ENCODE measurements at regions not wholly inside any gene's neighbourhood (a gene's known extent, or its start where the extent isn't known, plus 50 kb on each side); places are given as distances from the start of the nearest gene placed in this dataset.
"Not testable (repeated sequence)": the region's sequence is repeated elsewhere in the genome, so short reads cannot be mapped to it uniquely, and the experiment has no call there.

DNA sequence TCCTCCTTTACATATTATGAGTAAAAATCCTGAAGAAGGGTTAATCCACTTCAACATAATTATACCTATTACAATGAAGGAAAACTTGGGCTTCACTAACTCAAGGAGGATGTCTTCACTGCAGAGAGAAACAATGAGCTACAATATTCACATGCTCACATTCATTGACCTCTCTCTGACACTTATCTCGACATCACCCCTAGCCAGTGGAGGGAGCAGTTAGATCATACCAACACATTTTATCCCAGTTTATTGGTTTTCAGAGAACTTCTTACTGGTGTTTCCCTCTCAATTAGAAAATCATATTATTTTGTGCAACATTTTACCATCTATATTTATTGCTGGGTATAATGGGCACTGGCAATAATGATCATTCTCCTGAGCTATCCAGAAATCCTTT is 646.5 kb downstream of the TENT5A start:
- Histone ChIP-seq H3K9me3 (no peaks in the 10 kb centered on the region), H3K27me3 (no peaks in the 10 kb centered on the region), H3K4me1 (no peaks in the 10 kb centered on the region), H3K4me3 (no peak overlapping the region), H3K27ac (no peak overlapping the region), H3K36me3 (ENCODE audit: low read depth, missing control alignments) (no peaks in the 10 kb centered on the region)
- DNase-seq = no peak
- WGBS, 2 donors = 45 to 79% methylated on average over 1 of the region's 1 CpG
- intact Hi-C loops (cut with DNase I; ENCODE audit: low total_unique reads) = no loop called here
- TF ChIP-seq CTCF (IDR thresholded peaks at IDR 0.05) (no peak), POLR2A (IDR thresholded peaks at IDR 0.05) (no peak)

- TF ChIP-seq POLR2A (IDR thresholded peaks at IDR 0.05) (no peak), CTCF (IDR thresholded peaks at IDR 0.05) (no peak)
- no peaks in the 10 kb centered on the region for H3K27me3 ChIP-seq
- no peaks in the 10 kb centered on the region for H3K9me3 ChIP-seq
- intact Hi-C loops (cut with DNase I; ENCODE audit: low total_unique reads) = no loop called here
- H3K36me3 ChIP-seq (ENCODE audit: low read depth, missing control alignments) = no peaks in the 10 kb centered on the region
- no peak overlapping the region for H3K4me3 ChIP-seq
- H3K4me1 ChIP-seq = no peaks in the 10 kb centered on the region
- H3K27ac ChIP-seq = no peak overlapping the region
- 48 to 80% methylated on average over 20 of the region's 20 CpGs for WGBS, 2 donors
- DNase-seq = no peak
These were observed 654.2 kb downstream of the TENT5A start for GRCh38 chr6:81098109-81098814.

DNA sequence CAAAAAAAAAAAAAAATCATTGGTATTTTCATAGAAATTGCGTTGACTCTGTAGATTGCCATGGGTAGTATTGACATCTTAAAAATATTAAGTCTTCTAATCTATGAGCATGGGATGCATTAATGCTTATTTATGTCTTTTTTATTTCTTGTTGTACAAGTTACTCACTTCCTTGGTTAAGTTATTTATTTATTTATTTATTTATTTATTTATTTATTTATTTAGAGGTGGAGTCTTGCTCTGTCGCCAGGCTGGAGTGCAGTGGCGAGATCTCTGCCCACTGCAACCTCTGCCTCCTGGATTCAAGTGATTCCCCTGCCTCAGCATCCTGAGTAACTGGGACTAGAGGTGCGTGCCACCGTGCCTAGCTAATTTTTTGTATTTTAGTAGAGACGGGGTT is 656.0 kb downstream of the TENT5A start:
- H3K9me3 ChIP-seq, DNase-seq: not testable (repeated sequence)

DNA sequence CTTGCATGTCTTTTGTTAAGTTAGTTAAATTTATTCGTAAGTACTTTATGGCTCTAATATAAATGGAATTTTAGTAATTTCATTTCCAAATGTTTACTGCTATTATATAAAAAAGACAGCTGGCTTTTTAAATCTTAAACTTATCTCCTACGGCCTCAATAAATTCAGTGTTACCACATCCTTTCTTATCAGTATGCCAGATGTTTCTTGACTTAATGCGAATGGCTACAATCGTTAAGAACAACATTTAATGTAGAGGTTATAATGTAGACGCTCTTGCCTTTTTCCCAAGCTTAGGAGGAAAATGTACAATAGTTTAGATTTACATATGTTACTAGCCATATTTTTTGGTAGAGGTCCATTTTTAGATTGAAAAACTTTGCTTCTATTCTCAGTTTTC is 659.4 kb downstream of the TENT5A start:
- Histone ChIP-seq H3K27ac (no peak overlapping the region), H3K4me3 (no peak overlapping the region), H3K9me3 (no peaks in the 10 kb centered on the region), H3K36me3 (ENCODE audit: low read depth, missing control alignments) (no peaks in the 10 kb centered on the region), H3K27me3 (no peaks in the 10 kb centered on the region), H3K4me1 (no peaks in the 10 kb centered on the region)
- TF ChIP-seq CTCF (IDR thresholded peaks at IDR 0.05) = no peak
- TF ChIP-seq POLR2A (IDR thresholded peaks at IDR 0.05) = no peak
- DNase-seq = no peak
- intact Hi-C loops (cut with DNase I; ENCODE audit: low total_unique reads) = no loop called here
- WGBS, 2 donors = 45 to 50% methylated on average over 5 of the region's 5 CpGs

More for the DNA sequence above, 656.0 kb downstream of the TENT5A start:
- H3K4me1 ChIP-seq; H3K4me3 ChIP-seq; H3K36me3 ChIP-seq (ENCODE audit: low read depth, missing control alignments); H3K27me3 ChIP-seq; H3K27ac ChIP-seq; intact Hi-C loops (cut with DNase I; ENCODE audit: low total_unique reads): not testable (repeated sequence)
- 72 to 82% methylated on average over 6 of the region's 6 CpGs for WGBS, 2 donors

GRCh38 chr6:81088145-81088544 is 664.3 kb downstream of the TENT5A start:
- DNase-seq = peak; percentile 42

More at GRCh38 chr6:81088145-81088544, 664.3 kb downstream of the TENT5A start:
- Histone ChIP-seq H3K9me3 (no peaks in the 10 kb centered on the region), H3K27ac (no peak overlapping the region), H3K4me1 (peaks cover 5% of the 10 kb centered on the region), H3K4me3 (no peak overlapping the region), H3K27me3 (no peaks in the 10 kb centered on the region), H3K36me3 (ENCODE audit: low read depth, missing control alignments) (no peaks in the 10 kb centered on the region)
- TF ChIP-seq POLR2A (IDR thresholded peaks at IDR 0.05) (no peak), CTCF (IDR thresholded peaks at IDR 0.05) (no peak)
- intact Hi-C loops (cut with DNase I; ENCODE audit: low total_unique reads) = no loop called here
- WGBS, 2 donors = 32 to 39% methylated on average over 1 of the region's 1 CpG

All from testis (tissue), 2 donors.